HL-60 (cell line): ENCODE measurements at regions not wholly inside any gene's neighbourhood (a gene's known extent, or its start where the extent isn't known, plus 50 kb on each side); places are given as distances from the start of the nearest gene placed in this dataset.

Source experiments
- DNase-seq, 2 experiments: peaks; one replicate each; pipeline ENCODE4 v3.0.0-alpha.2; 2010 to 2020; ENCODE audit warnings: low read depth in 1 of 2, low spot score in 1 of 2
- H3K27ac ChIP-seq: fragments of 250-450 bp; sonication (Bioruptor Pico); replicated peaks from 2 replicates; pipeline ENCODE4 v1.5.1; 2020; ENCODE audit warnings: mild to moderate bottlenecking, moderate library complexity
- H3K27me3 ChIP-seq: fragments of 250-450 bp; sonication (Bioruptor Pico); 2 replicates; pipeline ENCODE4 v1.5.1; 2021; ENCODE audit warnings: mild to moderate bottlenecking, moderate library complexity; ENCODE audit not compliant: insufficient read depth, poor library complexity, severe bottlenecking
- H3K4me3 ChIP-seq: replicated peaks from 2 replicates; pipeline ENCODE4 v1.5.1; 2011; ENCODE audit warnings: mild to moderate bottlenecking, control low read depth, low read length; ENCODE audit not compliant: insufficient read depth
- GABPA ChIP-seq: IDR thresholded peaks from 2 replicates; pipeline ENCODE4 v1.6.1; 2012; ENCODE audit warnings: low read depth
- POLR2AphosphoS5 ChIP-seq: IDR thresholded peaks from 2 replicates; pipeline ENCODE4 v1.6.1; 2012; ENCODE audit warnings: low read depth
- REST ChIP-seq: IDR thresholded peaks from 2 replicates; pipeline ENCODE4 v1.6.1; 2012; ENCODE audit warnings: low read depth; ENCODE audit not compliant: insufficient replicate concordance
- SPI1 ChIP-seq: IDR thresholded peaks from 2 replicates; pipeline ENCODE4 v1.6.1; 2012; ENCODE audit warnings: low read depth, mild to moderate bottlenecking, borderline replicate concordance
- TF ChIP-seq, protein P1 (sequence below): IDR thresholded peaks from one replicate; pipeline ENCODE4 v1.5.1; 2011; ENCODE audit warnings: low read length, control low read depth, inconsistent platforms; ENCODE audit not compliant: insufficient read depth

GRCh38 chr5:15243301-15244020, 256.5 kb upstream of the FBXL7 start:
- Histone ChIP-seq H3K4me3 (no peak overlapping the region), H3K27me3 (no peaks in the 10 kb centered on the region), H3K27ac (no peak overlapping the region)
- TF ChIP-seq REST (no peak), GABPA (no peak), SPI1 (no peak), POLR2AphosphoS5 (no peak)
- TF ChIP-seq, protein P1, sequence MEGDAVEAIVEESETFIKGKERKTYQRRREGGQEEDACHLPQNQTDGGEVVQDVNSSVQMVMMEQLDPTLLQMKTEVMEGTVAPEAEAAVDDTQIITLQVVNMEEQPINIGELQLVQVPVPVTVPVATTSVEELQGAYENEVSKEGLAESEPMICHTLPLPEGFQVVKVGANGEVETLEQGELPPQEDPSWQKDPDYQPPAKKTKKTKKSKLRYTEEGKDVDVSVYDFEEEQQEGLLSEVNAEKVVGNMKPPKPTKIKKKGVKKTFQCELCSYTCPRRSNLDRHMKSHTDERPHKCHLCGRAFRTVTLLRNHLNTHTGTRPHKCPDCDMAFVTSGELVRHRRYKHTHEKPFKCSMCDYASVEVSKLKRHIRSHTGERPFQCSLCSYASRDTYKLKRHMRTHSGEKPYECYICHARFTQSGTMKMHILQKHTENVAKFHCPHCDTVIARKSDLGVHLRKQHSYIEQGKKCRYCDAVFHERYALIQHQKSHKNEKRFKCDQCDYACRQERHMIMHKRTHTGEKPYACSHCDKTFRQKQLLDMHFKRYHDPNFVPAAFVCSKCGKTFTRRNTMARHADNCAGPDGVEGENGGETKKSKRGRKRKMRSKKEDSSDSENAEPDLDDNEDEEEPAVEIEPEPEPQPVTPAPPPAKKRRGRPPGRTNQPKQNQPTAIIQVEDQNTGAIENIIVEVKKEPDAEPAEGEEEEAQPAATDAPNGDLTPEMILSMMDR, result no peak
- DNase-seq, result no peak

- no peak for DNase-seq
- Histone ChIP-seq H3K27me3 (no peaks in the 10 kb centered on the region), H3K27ac (no peak overlapping the region), H3K4me3 (no peak overlapping the region)
- TF ChIP-seq, protein P1, result no peak
- TF ChIP-seq REST, result no peak
- TF ChIP-seq GABPA, result no peak
- TF ChIP-seq SPI1, result no peak
- no peak for TF ChIP-seq POLR2AphosphoS5
Observed at GRCh38 chr5:15241216-15241821, 258.7 kb upstream of the FBXL7 start.

DNA sequence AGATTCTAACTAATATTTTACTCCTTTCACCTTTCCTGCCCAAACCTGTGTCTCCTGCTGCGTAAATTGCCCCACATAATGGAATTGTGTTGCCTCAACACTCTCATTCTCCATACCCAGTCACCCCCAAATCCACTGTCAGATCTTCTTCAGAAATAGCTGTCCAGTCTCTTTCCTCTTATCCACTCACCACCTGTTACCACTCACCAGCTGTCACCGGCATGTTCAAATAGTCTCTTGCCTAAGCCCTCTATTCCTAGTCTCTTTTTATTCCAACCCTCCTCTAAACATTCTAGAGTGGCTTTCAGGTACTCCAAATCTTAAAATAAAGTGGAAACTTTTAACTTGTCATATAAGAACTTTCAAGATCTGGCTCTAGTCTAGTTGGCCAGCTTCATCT, 262.0 kb upstream of the FBXL7 start:
- Histone ChIP-seq H3K27ac (no peak overlapping the region), H3K27me3 (no peaks in the 10 kb centered on the region), H3K4me3 (no peak overlapping the region)
- TF ChIP-seq POLR2AphosphoS5 (no peak), REST (no peak), SPI1 (no peak), GABPA (no peak)
- TF ChIP-seq, protein P1, result no peak
- no peak for DNase-seq
